ENCODE measurements at regions not wholly inside any gene's neighbourhood (a gene's known extent, or its start where the extent isn't known, plus 50 kb on each side); places are given as distances from the start of the nearest gene placed in this dataset.

DNA sequence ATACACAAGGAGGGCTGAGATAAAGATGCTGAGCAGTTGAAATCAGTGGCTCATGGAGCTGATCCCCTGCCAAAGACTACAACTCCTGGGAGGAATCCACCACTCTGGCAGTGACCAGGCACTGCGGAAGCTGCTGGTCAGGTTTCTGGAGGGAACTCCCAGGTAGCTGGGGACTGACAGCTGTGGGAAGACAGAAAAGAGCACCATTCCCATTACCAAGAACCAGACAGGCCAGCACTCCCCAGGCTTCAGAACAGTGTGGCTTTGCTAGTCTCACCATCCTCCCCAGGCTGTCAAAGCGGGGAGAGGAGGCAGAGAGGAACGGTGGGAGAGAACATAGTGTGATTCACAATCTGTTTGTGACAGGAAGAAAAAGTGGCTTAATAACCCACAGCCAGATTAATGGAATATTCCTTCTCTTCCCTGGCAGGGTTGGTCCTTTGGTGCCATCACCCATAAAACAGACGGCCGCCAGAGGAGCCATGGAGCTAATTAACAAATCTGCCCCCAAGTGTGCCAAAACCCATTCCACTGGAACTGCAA lies 92.1 kb downstream of the MAB21L3 start:
- no peak overlapping the region for H3K4me3 Mint-ChIP-seq (ENCODE audit: unreplicated experiment)
- no peaks in the 10 kb centered on the region for H3K9me3 ChIP-seq (ENCODE audit: insufficient read depth, low read depth, low read length)
- H3K27me3 Mint-ChIP-seq (ENCODE audit: low read depth, unreplicated experiment): peaks cover 31% of the 10 kb centered on the region
- H3K27me3 ChIP-seq (ENCODE audit: insufficient read depth, low read length): peaks cover 3% of the 10 kb centered on the region
- H2AFZ ChIP-seq (ENCODE audit: low read depth, low read length): no peak overlapping the region
- no peaks in the 10 kb centered on the region for H3K4me1 Mint-ChIP-seq (ENCODE audit: low read depth, unreplicated experiment)
- H3K27ac Mint-ChIP-seq (ENCODE audit: unreplicated experiment): no peak overlapping the region
- H3K79me2 ChIP-seq (ENCODE audit: insufficient read depth, low read length): no peaks in the 10 kb centered on the region
- H3K27ac ChIP-seq (ENCODE audit: low read depth, low read length): no peak overlapping the region
- no peak overlapping the region for H3K4me3 ChIP-seq (ENCODE audit: insufficient read depth, low read depth, low read length)
- H3K9ac ChIP-seq (ENCODE audit: low read length): no peak overlapping the region
- no peaks in the 10 kb centered on the region for H3K4me1 ChIP-seq (ENCODE audit: insufficient read depth, low read length)
- H4K20me1 ChIP-seq (ENCODE audit: insufficient read depth, low read length): no peaks in the 10 kb centered on the region
- no peak overlapping the region for H3K4me2 ChIP-seq (ENCODE audit: low read length)
- H3K9me3 Mint-ChIP-seq (ENCODE audit: unreplicated experiment): peaks cover 6% of the 10 kb centered on the region
- no peaks in the 10 kb centered on the region for H3K36me3 Mint-ChIP-seq (ENCODE audit: low read depth, unreplicated experiment)
- TF ChIP-seq, protein P1, sequence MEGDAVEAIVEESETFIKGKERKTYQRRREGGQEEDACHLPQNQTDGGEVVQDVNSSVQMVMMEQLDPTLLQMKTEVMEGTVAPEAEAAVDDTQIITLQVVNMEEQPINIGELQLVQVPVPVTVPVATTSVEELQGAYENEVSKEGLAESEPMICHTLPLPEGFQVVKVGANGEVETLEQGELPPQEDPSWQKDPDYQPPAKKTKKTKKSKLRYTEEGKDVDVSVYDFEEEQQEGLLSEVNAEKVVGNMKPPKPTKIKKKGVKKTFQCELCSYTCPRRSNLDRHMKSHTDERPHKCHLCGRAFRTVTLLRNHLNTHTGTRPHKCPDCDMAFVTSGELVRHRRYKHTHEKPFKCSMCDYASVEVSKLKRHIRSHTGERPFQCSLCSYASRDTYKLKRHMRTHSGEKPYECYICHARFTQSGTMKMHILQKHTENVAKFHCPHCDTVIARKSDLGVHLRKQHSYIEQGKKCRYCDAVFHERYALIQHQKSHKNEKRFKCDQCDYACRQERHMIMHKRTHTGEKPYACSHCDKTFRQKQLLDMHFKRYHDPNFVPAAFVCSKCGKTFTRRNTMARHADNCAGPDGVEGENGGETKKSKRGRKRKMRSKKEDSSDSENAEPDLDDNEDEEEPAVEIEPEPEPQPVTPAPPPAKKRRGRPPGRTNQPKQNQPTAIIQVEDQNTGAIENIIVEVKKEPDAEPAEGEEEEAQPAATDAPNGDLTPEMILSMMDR (IDR thresholded peaks at IDR 0.05; ENCODE audit: insufficient read depth, low read depth, low read length): no peak
- no peak for TF ChIP-seq EZH2 (IDR thresholded peaks at IDR 0.05; ENCODE audit: insufficient read depth, low read length)
- no peaks in the 10 kb centered on the region for H3K36me3 ChIP-seq (ENCODE audit: insufficient read depth, low read length)
- FAIRE-seq: no peak
- DNase-seq (ENCODE audit: low read depth): peak; percentile 1

DNA sequence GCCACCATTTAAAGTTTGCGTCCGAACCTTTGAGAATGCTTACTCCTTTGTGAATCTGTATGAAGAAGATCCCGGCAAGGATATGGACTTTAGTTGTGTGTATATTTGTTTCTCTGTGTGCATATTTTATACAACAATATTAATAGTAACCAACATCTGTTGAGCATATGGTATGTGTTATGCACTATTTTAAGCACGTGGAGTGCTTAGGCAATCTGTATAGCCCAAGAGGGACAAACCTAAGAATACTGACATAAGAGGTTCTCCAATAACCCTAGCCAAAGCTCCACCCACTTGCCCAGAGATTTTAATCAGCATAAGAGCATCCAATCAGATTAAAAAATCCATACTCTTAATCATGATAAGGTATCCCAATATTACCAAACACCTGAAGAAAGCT lies 92.7 kb downstream of the MAB21L3 start:
- Histone ChIP-seq H3K27ac (ENCODE audit: low read depth, low read length) (no peak overlapping the region), H2AFZ (ENCODE audit: low read depth, low read length) (no peak overlapping the region), H3K9ac (ENCODE audit: low read length) (no peak overlapping the region), H3K79me2 (ENCODE audit: insufficient read depth, low read length) (no peaks in the 10 kb centered on the region), H3K36me3 (ENCODE audit: insufficient read depth, low read length) (no peaks in the 10 kb centered on the region), H3K9me3 (ENCODE audit: insufficient read depth, low read depth, low read length) (no peaks in the 10 kb centered on the region), H4K20me1 (ENCODE audit: insufficient read depth, low read length) (no peaks in the 10 kb centered on the region), H3K4me1 (ENCODE audit: insufficient read depth, low read length) (no peaks in the 10 kb centered on the region), H3K4me2 (ENCODE audit: low read length) (no peak overlapping the region), H3K4me3 (ENCODE audit: insufficient read depth, low read depth, low read length) (no peak overlapping the region), H3K27me3 (ENCODE audit: insufficient read depth, low read length) (peaks cover 3% of the 10 kb centered on the region)
- H3K4me1 Mint-ChIP-seq (ENCODE audit: low read depth, unreplicated experiment): no peaks in the 10 kb centered on the region
- H3K36me3 Mint-ChIP-seq (ENCODE audit: low read depth, unreplicated experiment): no peaks in the 10 kb centered on the region
- no peak for DNase-seq (ENCODE audit: low read depth)
- H3K4me3 Mint-ChIP-seq (ENCODE audit: unreplicated experiment): no peak overlapping the region
- no peak overlapping the region for H3K27ac Mint-ChIP-seq (ENCODE audit: unreplicated experiment)
- TF ChIP-seq, protein P1 (IDR thresholded peaks at IDR 0.05; ENCODE audit: insufficient read depth, low read depth, low read length): no peak
- TF ChIP-seq EZH2 (IDR thresholded peaks at IDR 0.05; ENCODE audit: insufficient read depth, low read length): no peak
- H3K27me3 Mint-ChIP-seq (ENCODE audit: low read depth, unreplicated experiment): peaks cover 31% of the 10 kb centered on the region
- FAIRE-seq: no peak
- peaks cover 6% of the 10 kb centered on the region for H3K9me3 Mint-ChIP-seq (ENCODE audit: unreplicated experiment)

DNA sequence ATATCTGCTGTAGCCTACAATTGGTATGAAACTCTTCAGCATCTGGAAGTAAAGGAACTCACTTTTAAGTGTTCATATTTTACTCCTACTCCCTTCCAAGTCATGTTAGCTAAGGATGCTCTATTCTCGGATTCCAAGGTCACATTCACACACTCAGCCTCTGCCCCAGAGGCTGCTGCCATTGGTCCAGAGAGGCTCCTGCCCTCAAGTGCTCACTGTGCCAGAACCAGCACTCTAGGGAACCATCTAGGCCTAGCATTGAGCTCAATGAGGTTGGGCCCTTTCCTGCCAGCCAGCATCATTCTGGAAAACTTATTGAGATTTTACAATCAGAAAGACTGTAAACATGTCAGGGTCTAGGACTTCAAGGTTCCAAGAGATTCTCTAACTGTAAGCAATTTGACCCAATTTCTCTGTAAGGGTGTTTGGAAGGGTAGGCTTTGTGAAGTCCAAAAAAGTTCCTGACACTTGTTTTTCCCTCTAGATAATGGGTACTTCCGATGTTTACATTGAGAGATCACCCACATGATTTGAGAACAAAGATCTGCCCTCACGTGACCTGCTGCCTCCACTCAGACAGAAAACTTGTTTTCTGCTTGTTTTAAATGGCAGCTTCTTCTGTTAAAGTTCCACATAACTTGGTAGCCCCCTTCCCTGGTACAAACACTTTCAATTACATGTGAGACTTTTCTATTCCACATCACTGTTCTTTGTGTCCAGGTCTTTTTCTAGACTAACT lies 94.9 kb downstream of the MAB21L3 start:
- FAIRE-seq: no peak

More for the DNA sequence above, 94.9 kb downstream of the MAB21L3 start:
- no peak for DNase-seq (ENCODE audit: low read depth)
- Mint-ChIP-seq H3K4me3 (ENCODE audit: unreplicated experiment) (no peak overlapping the region), H3K27ac (ENCODE audit: unreplicated experiment) (no peak overlapping the region), H3K36me3 (ENCODE audit: low read depth, unreplicated experiment) (no peaks in the 10 kb centered on the region), H3K9me3 (ENCODE audit: unreplicated experiment) (peaks cover 4% of the 10 kb centered on the region), H3K4me1 (ENCODE audit: low read depth, unreplicated experiment) (no peaks in the 10 kb centered on the region), H3K27me3 (ENCODE audit: low read depth, unreplicated experiment) (peaks cover 16% of the 10 kb centered on the region)
- Histone ChIP-seq H2AFZ (ENCODE audit: low read depth, low read length) (no peak overlapping the region), H3K27ac (ENCODE audit: low read depth, low read length) (no peak overlapping the region), H3K4me2 (ENCODE audit: low read length) (no peak overlapping the region), H3K9ac (ENCODE audit: low read length) (no peak overlapping the region), H3K27me3 (ENCODE audit: insufficient read depth, low read length) (peaks cover 3% of the 10 kb centered on the region), H3K4me3 (ENCODE audit: insufficient read depth, low read depth, low read length) (no peak overlapping the region), H3K79me2 (ENCODE audit: insufficient read depth, low read length) (no peaks in the 10 kb centered on the region), H3K4me1 (ENCODE audit: insufficient read depth, low read length) (no peaks in the 10 kb centered on the region), H4K20me1 (ENCODE audit: insufficient read depth, low read length) (no peaks in the 10 kb centered on the region), H3K9me3 (ENCODE audit: insufficient read depth, low read depth, low read length) (no peaks in the 10 kb centered on the region), H3K36me3 (ENCODE audit: insufficient read depth, low read length) (no peaks in the 10 kb centered on the region)
- TF ChIP-seq, protein P1 (IDR thresholded peaks at IDR 0.05; ENCODE audit: insufficient read depth, low read depth, low read length): no peak
- no peak for TF ChIP-seq EZH2 (IDR thresholded peaks at IDR 0.05; ENCODE audit: insufficient read depth, low read length)
